Fibroblast of lung (primary cell): ENCODE measurements at regions not wholly inside any gene's neighbourhood (a gene's known extent, or its start where the extent isn't known, plus 50 kb on each side); places are given as distances from the start of the nearest gene placed in this dataset.

Experiments used
- EZH2 ChIP-seq: IDR thresholded peaks from 2 replicates; pipeline ENCODE4 v1.5.1; 2012; ENCODE audit warnings: low read length, control low read depth, mild to moderate bottlenecking; ENCODE audit errors: missing control alignments
- TF ChIP-seq, protein P1 (sequence below), 2 donors: IDR thresholded peaks in 1 of 2; conservative IDR thresholded peaks in 1 of 2; 1 replicate in 1 of 2; 2 replicates in 1 of 2; pipeline ENCODE4 v1.5.1; 2011 to 2012; ENCODE audit warnings: low read length in 2 of 2, control low read depth in 1 of 2, inconsistent platforms in 1 of 2, low read depth in 1 of 2, mild to moderate bottlenecking in 1 of 2

- TF ChIP-seq EZH2: no peak
- TF ChIP-seq, protein P1, sequence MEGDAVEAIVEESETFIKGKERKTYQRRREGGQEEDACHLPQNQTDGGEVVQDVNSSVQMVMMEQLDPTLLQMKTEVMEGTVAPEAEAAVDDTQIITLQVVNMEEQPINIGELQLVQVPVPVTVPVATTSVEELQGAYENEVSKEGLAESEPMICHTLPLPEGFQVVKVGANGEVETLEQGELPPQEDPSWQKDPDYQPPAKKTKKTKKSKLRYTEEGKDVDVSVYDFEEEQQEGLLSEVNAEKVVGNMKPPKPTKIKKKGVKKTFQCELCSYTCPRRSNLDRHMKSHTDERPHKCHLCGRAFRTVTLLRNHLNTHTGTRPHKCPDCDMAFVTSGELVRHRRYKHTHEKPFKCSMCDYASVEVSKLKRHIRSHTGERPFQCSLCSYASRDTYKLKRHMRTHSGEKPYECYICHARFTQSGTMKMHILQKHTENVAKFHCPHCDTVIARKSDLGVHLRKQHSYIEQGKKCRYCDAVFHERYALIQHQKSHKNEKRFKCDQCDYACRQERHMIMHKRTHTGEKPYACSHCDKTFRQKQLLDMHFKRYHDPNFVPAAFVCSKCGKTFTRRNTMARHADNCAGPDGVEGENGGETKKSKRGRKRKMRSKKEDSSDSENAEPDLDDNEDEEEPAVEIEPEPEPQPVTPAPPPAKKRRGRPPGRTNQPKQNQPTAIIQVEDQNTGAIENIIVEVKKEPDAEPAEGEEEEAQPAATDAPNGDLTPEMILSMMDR (conservative IDR thresholded peaks at IDR 0.05 in 1 of 2, IDR thresholded peaks at IDR 0.05 in 1 of 2; ENCODE audit: low read depth in 1 of 2, low read length in 2 of 2): no peak
Measured at GRCh38 chr2:184203661-184204060, 394.7 kb upstream of the ZNF804A start.
